IPS-20b (cell line): ENCODE measurements at regions not wholly inside any gene's neighbourhood (a gene's known extent, or its start where the extent isn't known, plus 50 kb on each side); places are given as distances from the start of the nearest gene placed in this dataset.
"Not testable (repeated sequence)": the region's sequence is repeated elsewhere in the genome, so short reads cannot be mapped to it uniquely, and the experiment has no call there.

Experiments used
- H3K27ac ChIP-seq: one replicate; pipeline ENCODE4 v1.5.1; 2013; ENCODE audit warnings: low read length
- H3K27me3 ChIP-seq: 2 replicates; pipeline ENCODE4 v1.6.1; 2013; ENCODE audit warnings: mild to moderate bottlenecking, low read length, inconsistent platforms; ENCODE audit not compliant: insufficient read depth
- H3K36me3 ChIP-seq: 2 replicates; pipeline ENCODE4 v1.6.1; 2013; ENCODE audit warnings: low read depth, mild to moderate bottlenecking, inconsistent platforms, low read length, moderate library complexity; ENCODE audit not compliant: insufficient read depth
- H3K4me1 ChIP-seq: 2 replicates; pipeline ENCODE4 v1.6.1; 2013; ENCODE audit warnings: mild to moderate bottlenecking, control low read depth, inconsistent platforms, low read length, moderate library complexity; ENCODE audit not compliant: insufficient read depth
- H3K4me3 ChIP-seq: 2 replicates; pipeline ENCODE4 v1.5.1; 2013; ENCODE audit warnings: mild to moderate bottlenecking, low read length, inconsistent platforms
- H3K9ac ChIP-seq: 2 replicates; pipeline ENCODE4 v1.6.1; 2013; ENCODE audit warnings: low read depth, mild to moderate bottlenecking, inconsistent platforms, low read length, moderate library complexity
- H3K9me3 ChIP-seq: 2 replicates; pipeline ENCODE4 v1.6.1; 2013; ENCODE audit warnings: mild to moderate bottlenecking, low read depth, low read length, inconsistent platforms; ENCODE audit not compliant: insufficient read depth

DNA sequence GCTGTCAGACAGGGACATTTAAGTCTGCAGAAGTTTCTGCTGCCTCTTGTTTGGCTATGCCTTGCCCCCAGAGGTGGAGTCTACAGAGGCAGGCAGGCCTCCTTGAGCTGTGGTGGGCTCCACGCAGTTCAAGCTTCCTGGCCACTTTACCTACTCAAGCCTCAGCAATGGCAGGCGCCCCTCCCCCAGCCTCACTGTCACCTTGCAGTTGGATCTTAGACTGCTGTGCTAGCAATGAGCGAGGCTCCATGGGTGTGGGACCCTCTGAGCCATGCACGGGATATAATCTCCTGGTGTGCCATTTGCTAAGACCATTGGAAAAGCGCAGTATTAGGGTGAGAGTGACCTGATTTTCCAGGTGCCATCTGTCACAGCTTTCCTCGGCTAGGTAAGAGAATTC is 542.7 kb upstream of the SEMA6A start:
- not testable (repeated sequence) for H3K36me3 ChIP-seq, H3K9me3 ChIP-seq, H3K27me3 ChIP-seq, H3K27ac ChIP-seq, H3K9ac ChIP-seq, H3K4me3 ChIP-seq, H3K4me1 ChIP-seq

DNA sequence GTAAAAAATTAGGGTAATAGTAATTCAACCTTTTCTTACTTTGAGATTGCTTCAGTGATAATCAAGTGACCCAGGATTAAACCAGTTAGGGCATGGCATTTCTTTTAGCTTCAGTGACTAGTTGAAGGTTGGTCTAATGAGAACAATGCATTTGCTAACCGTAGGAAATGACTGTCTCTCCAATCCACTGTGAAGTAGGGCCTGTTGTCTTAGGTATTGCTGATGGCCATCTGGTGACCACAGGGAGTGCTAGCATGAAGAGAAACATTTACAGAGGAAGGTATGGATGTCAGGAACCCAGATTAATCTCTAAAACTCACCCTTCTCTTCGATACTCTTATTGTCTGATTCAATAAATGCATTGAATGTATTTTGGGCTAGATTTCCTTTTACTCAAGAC is 535.9 kb upstream of the SEMA6A start:
- H3K27ac ChIP-seq = no peak overlapping the region

DNA sequence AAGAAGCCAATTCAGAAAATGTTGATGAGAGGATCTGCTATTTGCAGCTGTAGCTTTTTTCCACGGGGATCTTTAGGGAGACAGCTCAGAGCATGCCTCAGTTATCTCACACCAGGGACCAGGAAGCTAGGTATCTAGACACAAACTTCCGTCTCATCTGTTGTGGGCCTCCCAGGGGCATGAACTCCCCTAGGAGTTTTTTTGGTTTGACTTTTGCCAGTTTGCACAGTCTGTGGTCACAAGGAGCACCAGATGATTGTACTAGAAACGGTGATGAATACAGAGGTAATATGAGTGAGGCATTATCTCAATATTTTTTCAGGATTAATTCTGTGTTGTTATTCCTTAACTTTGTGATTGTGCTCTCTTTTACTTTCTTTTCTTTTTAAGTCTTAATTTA is 533.2 kb upstream of the SEMA6A start:
- H3K27ac ChIP-seq = no peak overlapping the region
- H3K4me1 ChIP-seq = peaks cover 13% of the 10 kb centered on the region
- no peaks in the 10 kb centered on the region for H3K9me3 ChIP-seq
- H3K4me3 ChIP-seq = no peak overlapping the region
- no peaks in the 10 kb centered on the region for H3K36me3 ChIP-seq
- H3K27me3 ChIP-seq = no peaks in the 10 kb centered on the region
- no peak overlapping the region for H3K9ac ChIP-seq

More for the DNA sequence above, 535.9 kb upstream of the SEMA6A start:
- H3K4me1 ChIP-seq = no peaks in the 10 kb centered on the region
- H3K36me3 ChIP-seq = no peaks in the 10 kb centered on the region
- no peak overlapping the region for H3K9ac ChIP-seq
- no peak overlapping the region for H3K4me3 ChIP-seq
- H3K27me3 ChIP-seq = no peaks in the 10 kb centered on the region
- no peaks in the 10 kb centered on the region for H3K9me3 ChIP-seq

DNA sequence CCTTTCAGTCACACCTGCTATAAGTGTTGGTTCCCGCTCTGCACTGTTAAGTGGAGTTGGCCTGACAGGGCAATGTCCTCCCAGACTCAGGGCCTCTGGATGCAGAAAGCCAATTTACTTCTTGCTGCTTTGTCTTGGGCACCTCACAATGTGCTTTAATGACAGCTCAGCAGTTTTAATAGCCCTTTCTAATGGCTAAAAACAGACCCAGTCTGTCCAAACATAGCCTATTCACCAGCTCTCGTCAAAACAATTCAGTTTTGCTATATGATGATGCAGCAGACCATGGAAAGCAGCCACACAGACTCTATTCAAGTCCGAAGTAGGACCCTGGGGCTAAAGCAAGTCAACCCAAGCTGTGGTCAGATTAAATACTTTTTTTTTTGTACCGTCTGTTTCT is 529.1 kb upstream of the SEMA6A start:
- H3K4me1 ChIP-seq = peaks cover 22% of the 10 kb centered on the region

DNA sequence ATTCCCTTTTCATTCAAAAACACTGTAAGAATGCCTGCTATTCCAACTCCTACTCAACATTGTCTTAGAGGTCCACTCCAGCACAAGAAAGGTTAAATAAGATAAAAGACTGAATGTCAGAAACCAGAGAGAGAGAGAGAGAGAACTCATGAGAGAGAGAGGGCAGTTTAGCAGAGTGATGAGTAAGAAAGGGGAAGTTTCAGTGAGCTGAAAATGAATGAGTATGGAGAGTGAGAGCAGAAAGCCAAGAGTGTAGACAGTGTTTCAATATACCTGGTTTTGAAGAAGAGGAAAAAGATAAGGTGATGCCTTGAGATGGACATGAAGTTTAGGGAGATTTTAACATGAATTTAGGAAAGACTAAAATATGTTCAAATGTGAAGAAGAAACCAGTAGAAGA is 528.0 kb upstream of the SEMA6A start:
- Histone ChIP-seq H3K4me1 (peaks cover 22% of the 10 kb centered on the region), H3K9me3 (no peaks in the 10 kb centered on the region), H3K27ac (no peak overlapping the region), H3K4me3 (no peak overlapping the region), H3K36me3 (no peaks in the 10 kb centered on the region), H3K9ac (no peak overlapping the region), H3K27me3 (no peaks in the 10 kb centered on the region)

More for the DNA sequence above, 529.1 kb upstream of the SEMA6A start:
- Histone ChIP-seq H3K36me3 (no peaks in the 10 kb centered on the region), H3K27ac (no peak overlapping the region), H3K9me3 (no peaks in the 10 kb centered on the region), H3K27me3 (no peaks in the 10 kb centered on the region), H3K9ac (no peak overlapping the region), H3K4me3 (no peak overlapping the region)

DNA sequence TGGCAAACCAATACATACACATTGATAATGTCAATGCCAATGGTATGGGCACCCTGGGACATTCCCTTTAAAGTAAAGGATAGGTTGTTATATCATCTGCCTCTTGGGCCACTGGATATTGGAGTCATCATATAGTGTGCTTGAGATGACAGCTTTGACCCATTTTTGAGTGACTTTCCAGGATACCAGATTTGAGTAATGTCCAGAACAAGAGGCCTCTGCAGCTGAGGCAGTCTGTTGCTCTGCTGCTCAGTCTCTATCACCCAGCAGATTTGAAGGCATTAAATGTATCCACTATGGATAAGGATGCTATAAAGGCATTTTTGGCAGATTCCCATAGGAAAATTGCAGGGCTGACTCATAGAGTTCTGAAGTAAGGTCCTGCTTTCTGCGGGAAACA is 525.6 kb upstream of the SEMA6A start:
- Histone ChIP-seq H3K27ac (no peak overlapping the region), H3K9me3 (no peaks in the 10 kb centered on the region), H3K4me3 (no peak overlapping the region), H3K4me1 (peaks cover 43% of the 10 kb centered on the region), H3K27me3 (no peaks in the 10 kb centered on the region), H3K36me3 (no peaks in the 10 kb centered on the region), H3K9ac (no peak overlapping the region)

DNA sequence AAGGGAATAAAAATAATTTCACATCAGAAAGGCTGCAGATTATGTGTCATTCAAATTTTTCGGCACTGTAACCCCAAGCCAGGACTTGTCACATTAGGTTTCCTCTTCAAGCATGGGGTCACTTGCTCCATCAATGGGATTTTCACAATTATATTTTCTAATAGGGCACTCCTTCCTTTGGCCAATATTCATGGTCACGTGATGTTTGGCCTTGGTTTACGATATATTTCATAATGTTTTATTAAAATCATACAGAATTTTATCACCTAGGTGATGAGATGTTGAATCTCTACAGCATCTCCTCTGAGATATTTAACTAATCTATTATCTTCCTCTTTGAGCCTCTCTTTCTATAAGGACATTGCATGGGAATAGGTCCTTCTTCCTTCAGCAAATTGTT is 523.5 kb upstream of the SEMA6A start:
- Histone ChIP-seq H3K27ac (no peak overlapping the region), H3K27me3 (no peaks in the 10 kb centered on the region), H3K36me3 (no peaks in the 10 kb centered on the region), H3K4me3 (no peak overlapping the region), H3K4me1 (peaks cover 34% of the 10 kb centered on the region), H3K9me3 (no peaks in the 10 kb centered on the region), H3K9ac (no peak overlapping the region)

DNA sequence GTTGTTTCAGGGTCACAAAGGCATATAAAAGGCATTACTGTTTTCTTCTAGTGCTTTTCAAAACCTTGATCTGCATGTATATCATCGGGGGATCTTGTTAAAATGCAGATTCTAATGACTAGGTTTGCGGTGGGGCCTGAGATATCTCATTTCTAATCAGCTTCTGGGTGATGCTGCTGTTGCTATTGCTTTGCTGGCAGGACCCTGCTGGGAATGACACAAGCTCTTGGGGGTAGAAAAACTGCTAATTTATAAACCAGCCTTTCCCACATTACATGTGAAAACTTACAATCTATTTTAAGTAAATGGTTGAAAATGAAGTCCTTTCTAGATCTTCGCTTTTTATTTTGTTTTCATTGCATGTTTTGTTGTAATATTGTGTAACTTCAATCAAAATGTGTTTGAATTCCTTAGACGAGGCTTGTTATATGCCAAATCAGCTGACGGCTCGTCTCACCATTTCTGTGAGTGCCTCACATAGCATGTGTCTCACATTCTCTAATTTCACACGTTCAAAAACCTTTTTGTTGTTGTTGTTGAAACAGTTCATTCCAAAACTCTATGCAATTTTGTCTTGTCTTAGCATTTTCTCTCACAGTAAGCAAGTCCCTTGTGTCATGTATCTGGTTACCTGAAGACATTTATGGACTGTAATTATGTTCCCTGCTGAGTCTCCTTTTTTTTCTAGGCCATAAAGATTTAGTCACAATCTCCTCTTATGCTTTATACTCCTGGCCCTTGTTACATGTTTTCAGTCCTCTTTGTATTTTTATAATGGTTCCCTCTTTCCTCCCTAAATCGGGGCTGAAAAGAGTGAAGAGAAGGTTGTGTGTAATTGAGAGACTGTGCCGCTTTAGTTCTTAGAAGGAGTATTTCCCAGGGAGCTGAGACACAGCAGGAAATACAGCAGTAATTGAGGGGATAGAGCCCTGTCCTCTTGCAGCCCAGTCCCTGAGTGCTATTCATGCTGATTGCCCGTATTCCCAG is 521.0 kb upstream of the SEMA6A start:
- peaks cover 24% of the 10 kb centered on the region; the same call in 1 of the 2 replicates for H3K4me1 ChIP-seq
- H3K36me3 ChIP-seq = no peaks in the 10 kb centered on the region
- no peaks in the 10 kb centered on the region for H3K9me3 ChIP-seq
- H3K9ac ChIP-seq = no peak overlapping the region
- H3K27me3 ChIP-seq = no peaks in the 10 kb centered on the region
- H3K4me3 ChIP-seq = no peak overlapping the region
- no peak overlapping the region for H3K27ac ChIP-seq

DNA sequence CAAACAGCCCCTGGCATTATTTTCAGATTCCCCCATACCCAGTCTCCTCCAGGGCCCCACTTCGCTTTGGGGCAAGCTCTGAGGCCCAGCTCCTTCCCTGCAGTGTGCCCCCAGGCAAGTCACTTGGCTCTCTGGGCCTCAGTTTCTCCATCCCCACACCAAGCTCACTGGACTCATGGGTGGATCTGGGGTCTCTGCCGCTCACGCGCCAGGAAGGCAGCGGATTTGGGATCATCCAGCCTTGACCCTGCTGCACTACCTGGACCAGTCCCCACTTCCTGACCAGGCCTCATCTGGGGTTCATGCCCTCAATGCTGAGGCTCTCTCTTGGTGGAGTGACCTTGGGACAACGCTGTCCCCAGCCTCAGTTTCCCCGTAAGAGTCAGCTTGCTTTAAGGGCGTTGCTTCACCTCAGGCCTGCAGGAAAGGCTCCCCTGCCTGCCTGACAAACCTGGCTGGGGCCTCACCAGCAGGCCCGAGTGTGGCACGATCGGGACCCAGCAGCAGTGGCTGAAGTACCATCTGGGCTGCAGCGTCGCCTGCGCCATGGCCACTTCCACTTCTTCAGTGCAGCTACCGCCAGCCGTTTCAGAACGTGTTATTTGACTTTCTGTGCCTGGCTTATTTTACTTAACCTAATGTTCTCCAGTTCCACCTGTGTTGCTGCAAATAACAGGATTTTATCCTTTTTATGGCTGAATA is 519.6 kb upstream of the SEMA6A start:
- Histone ChIP-seq H3K27ac (no peak overlapping the region), H3K9ac (no peak overlapping the region), H3K4me3 (no peak overlapping the region), H3K36me3 (no peaks in the 10 kb centered on the region), H3K27me3 (no peaks in the 10 kb centered on the region), H3K4me1 (peaks cover 24% of the 10 kb centered on the region; the same call in 1 of the 2 replicates), H3K9me3 (no peaks in the 10 kb centered on the region)

DNA sequence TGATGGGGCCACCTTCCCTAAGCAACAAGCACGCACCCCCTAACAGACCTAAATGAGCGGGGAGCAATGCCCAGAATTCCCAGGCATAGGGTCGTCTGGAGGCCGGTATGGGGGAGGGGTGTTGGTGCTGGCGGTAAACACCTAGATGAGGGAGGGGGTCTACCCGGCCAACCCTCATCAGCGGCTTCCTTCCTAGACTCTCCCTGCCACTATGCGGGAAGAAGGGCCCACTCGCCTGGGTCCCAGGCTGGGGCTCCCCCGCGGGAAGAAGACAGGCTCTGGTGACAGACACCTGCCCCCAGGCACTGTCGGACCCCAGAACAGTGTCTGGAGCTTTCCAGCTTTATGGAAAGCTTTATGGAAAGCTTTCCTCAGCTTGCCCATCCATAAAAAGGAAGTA is 519.0 kb upstream of the SEMA6A start:
- Histone ChIP-seq H3K27ac (no peak overlapping the region), H3K4me1 (peaks cover 24% of the 10 kb centered on the region; the same call in 1 of the 2 replicates), H3K9me3 (no peaks in the 10 kb centered on the region), H3K27me3 (no peaks in the 10 kb centered on the region), H3K4me3 (no peak overlapping the region), H3K9ac (no peak overlapping the region), H3K36me3 (no peaks in the 10 kb centered on the region)

DNA sequence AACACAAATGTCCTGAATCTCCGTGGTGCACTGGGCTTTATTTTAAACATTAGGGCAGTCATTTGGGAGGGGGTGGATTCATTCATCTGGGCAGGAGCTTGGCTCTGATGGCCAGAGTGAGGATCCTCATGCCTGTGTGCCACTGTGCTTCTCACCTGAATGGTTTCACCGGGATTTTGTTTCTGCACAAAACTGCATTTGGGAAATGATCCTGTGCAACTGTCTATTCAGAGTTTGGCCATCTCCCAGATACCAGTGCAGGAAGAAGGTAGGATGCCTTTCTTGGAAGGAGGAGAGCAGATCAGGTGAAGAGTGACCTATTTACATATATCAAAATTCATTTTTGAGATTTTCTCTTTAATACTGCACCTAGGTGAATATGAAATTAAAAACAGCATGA is 514.4 kb upstream of the SEMA6A start:
- Histone ChIP-seq H3K4me1 (no peaks in the 10 kb centered on the region), H3K27ac (no peak overlapping the region), H3K4me3 (no peak overlapping the region), H3K9ac (no peak overlapping the region), H3K36me3 (no peaks in the 10 kb centered on the region), H3K9me3 (no peaks in the 10 kb centered on the region), H3K27me3 (no peaks in the 10 kb centered on the region)

DNA sequence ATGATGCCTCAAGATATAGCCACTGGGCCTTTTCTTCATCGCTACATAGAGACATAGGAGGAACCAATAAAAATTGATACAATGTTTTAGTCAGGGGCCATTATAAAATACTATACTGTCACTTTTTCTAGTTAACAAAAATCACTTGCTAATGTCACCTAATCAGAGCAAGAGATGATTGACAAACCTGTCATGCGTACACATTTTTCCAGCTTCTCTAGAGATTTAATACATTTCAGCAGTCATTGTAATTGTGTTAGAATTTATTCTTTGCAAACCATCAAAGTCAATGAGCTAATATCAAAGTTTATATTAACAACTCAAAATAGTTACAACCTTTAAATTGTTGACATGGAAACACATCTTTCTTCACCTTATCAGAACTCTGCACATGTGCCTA is 513.6 kb upstream of the SEMA6A start:
- H3K9ac ChIP-seq = no peak overlapping the region
- no peak overlapping the region for H3K27ac ChIP-seq

More for the DNA sequence above, 513.6 kb upstream of the SEMA6A start:
- Histone ChIP-seq H3K9me3 (no peaks in the 10 kb centered on the region), H3K4me1 (no peaks in the 10 kb centered on the region), H3K4me3 (no peak overlapping the region), H3K36me3 (no peaks in the 10 kb centered on the region), H3K27me3 (no peaks in the 10 kb centered on the region)
